ENCODE measurements at regions not wholly inside any gene's neighbourhood (a gene's known extent, or its start where the extent isn't known, plus 50 kb on each side); places are given as distances from the start of the nearest gene placed in this dataset.

DNA sequence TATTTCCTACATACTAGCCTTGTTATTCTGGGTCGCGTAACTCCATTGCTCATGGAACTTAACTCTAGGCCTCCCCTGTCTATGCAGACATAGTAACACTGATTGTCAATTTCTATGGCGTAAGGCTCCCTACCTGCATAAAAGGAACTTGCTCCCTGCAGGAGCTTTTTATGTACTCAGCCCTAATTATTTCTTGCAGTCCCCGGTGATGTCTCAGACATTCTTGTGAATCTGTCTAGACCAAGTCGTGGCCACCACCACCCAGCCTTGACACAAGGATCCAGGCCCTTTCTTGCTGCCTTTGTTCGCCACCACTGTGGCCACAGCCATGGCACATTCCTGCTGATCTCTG, 189.5 kb upstream of the CTAGE1 start:
- no peak overlapping the region for H3K27ac ChIP-seq (replicated peaks)
- DNase-seq (ENCODE audit: low read depth in 1 of 2, low spot score in 1 of 2) = no peak
- no peak overlapping the region for H3K4me3 ChIP-seq (replicated peaks; ENCODE audit: insufficient read depth, low read length)
- no peak for TF ChIP-seq GABPA (IDR thresholded peaks at IDR 0.05; ENCODE audit: low read depth)
- no peak for TF ChIP-seq CTCF (IDR thresholded peaks at IDR 0.05; ENCODE audit: insufficient read depth, low read length)
- TF ChIP-seq SPI1 (IDR thresholded peaks at IDR 0.05; ENCODE audit: borderline replicate concordance, low read depth) = no peak
- TF ChIP-seq, protein P1, sequence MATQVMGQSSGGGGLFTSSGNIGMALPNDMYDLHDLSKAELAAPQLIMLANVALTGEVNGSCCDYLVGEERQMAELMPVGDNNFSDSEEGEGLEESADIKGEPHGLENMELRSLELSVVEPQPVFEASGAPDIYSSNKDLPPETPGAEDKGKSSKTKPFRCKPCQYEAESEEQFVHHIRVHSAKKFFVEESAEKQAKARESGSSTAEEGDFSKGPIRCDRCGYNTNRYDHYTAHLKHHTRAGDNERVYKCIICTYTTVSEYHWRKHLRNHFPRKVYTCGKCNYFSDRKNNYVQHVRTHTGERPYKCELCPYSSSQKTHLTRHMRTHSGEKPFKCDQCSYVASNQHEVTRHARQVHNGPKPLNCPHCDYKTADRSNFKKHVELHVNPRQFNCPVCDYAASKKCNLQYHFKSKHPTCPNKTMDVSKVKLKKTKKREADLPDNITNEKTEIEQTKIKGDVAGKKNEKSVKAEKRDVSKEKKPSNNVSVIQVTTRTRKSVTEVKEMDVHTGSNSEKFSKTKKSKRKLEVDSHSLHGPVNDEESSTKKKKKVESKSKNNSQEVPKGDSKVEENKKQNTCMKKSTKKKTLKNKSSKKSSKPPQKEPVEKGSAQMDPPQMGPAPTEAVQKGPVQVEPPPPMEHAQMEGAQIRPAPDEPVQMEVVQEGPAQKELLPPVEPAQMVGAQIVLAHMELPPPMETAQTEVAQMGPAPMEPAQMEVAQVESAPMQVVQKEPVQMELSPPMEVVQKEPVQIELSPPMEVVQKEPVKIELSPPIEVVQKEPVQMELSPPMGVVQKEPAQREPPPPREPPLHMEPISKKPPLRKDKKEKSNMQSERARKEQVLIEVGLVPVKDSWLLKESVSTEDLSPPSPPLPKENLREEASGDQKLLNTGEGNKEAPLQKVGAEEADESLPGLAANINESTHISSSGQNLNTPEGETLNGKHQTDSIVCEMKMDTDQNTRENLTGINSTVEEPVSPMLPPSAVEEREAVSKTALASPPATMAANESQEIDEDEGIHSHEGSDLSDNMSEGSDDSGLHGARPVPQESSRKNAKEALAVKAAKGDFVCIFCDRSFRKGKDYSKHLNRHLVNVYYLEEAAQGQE (IDR thresholded peaks at IDR 0.05; ENCODE audit: insufficient replicate concordance, low read depth) = no peak
- TF ChIP-seq POLR2AphosphoS5 (IDR thresholded peaks at IDR 0.05; ENCODE audit: low read depth) = no peak
- H3K27me3 ChIP-seq (ENCODE audit: insufficient read depth, poor library complexity, severe bottlenecking) = peaks cover 8% of the 10 kb centered on the region

DNA sequence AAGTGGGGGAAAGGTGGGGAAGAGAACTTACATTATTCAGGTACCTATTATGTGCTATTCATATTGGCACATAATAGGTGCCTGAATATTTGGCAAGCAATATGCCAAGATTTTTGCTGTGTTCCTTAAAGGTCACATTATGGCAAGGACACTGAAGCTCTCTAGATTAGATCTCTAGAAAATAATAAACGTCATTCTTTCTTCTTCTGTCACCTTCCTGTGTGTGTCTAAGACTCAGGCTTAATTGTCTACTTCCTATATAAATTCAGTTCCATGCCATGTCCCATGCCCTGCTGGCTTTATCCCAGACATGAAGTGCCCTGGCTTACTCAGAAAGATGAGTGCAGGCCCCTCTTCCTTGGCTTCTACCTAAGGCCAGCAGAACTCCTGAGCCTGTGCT, 191.1 kb upstream of the CTAGE1 start:
- no peak overlapping the region for H3K4me3 ChIP-seq (replicated peaks; ENCODE audit: insufficient read depth, low read length)
- H3K27me3 ChIP-seq (ENCODE audit: insufficient read depth, poor library complexity, severe bottlenecking) = peaks cover 12% of the 10 kb centered on the region
- no peak overlapping the region for H3K27ac ChIP-seq (replicated peaks)
- DNase-seq (ENCODE audit: low read depth in 1 of 2, low spot score in 1 of 2) = no peak
- no peak for TF ChIP-seq POLR2AphosphoS5 (IDR thresholded peaks at IDR 0.05; ENCODE audit: low read depth)
- no peak for TF ChIP-seq GABPA (IDR thresholded peaks at IDR 0.05; ENCODE audit: low read depth)
- TF ChIP-seq CTCF (IDR thresholded peaks at IDR 0.05; ENCODE audit: insufficient read depth, low read length) = no peak
- no peak for TF ChIP-seq SPI1 (IDR thresholded peaks at IDR 0.05; ENCODE audit: borderline replicate concordance, low read depth)
- TF ChIP-seq, protein P1 (IDR thresholded peaks at IDR 0.05; ENCODE audit: insufficient replicate concordance, low read depth) = no peak

DNA sequence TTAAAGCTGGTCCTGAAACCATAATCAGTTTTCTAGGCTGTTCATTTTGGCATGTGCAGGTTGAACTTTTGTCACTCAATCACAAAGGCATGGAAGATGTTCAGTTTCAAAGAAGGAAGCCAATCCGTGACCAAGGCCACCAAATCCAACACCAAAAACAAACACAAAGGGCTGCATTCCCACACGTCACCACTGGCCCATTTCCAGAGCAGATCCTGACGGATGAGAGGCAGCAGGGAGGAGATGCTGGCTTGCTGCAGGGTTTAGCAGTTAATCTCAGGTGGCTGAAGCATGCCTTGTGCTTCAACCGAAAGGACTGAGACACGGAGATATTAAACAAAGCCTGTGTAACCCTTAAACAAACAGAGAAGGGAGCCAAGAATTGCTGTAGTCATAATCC, 191.9 kb upstream of the CTAGE1 start:
- Histone ChIP-seq H3K27ac (replicated peaks) (no peak overlapping the region), H3K4me3 (replicated peaks; ENCODE audit: insufficient read depth, low read length) (no peak overlapping the region), H3K27me3 (ENCODE audit: insufficient read depth, poor library complexity, severe bottlenecking) (peaks cover 14% of the 10 kb centered on the region)
- TF ChIP-seq, protein P1 (IDR thresholded peaks at IDR 0.05; ENCODE audit: insufficient replicate concordance, low read depth) = no peak
- TF ChIP-seq GABPA (IDR thresholded peaks at IDR 0.05; ENCODE audit: low read depth) (no peak), SPI1 (IDR thresholded peaks at IDR 0.05; ENCODE audit: borderline replicate concordance, low read depth) (no peak), POLR2AphosphoS5 (IDR thresholded peaks at IDR 0.05; ENCODE audit: low read depth) (no peak), CTCF (IDR thresholded peaks at IDR 0.05; ENCODE audit: insufficient read depth, low read length) (no peak)
- DNase-seq (ENCODE audit: low read depth in 1 of 2, low spot score in 1 of 2) = no peak

Data from HL-60 (cell line).